DND-41 (cell line): ENCODE measurements at regions not wholly inside any gene's neighbourhood (a gene's known extent, or its start where the extent isn't known, plus 50 kb on each side); places are given as distances from the start of the nearest gene placed in this dataset.

Experiments
- ATAC-seq: fragments of 200-7000 bp; cut with Tn5 transposase; 3 replicates; pipeline ENCODE4 v1.9.1; 2021; ENCODE audit warnings: low read depth; ENCODE audit not compliant: insufficient read depth
- DNase-seq: peaks from one replicate; pipeline ENCODE4 v3.0.0-alpha.2; 2020
- H2AFZ ChIP-seq: 2 replicates; pipeline ENCODE4 v1.6.0; 2012; ENCODE audit warnings: low read depth, low read length
- H3K27ac ChIP-seq: 2 replicates; pipeline ENCODE4 v1.5.1; 2012; ENCODE audit warnings: low read length, inconsistent platforms
- H3K27me3 ChIP-seq: fragments of 200-600 bp; sonication (generic); 2 replicates; pipeline ENCODE4 v1.6.0; 2012; ENCODE audit warnings: low read length, mild to moderate bottlenecking, inconsistent platforms; ENCODE audit not compliant: insufficient read depth, poor library complexity
- H3K36me3 ChIP-seq: 2 replicates; pipeline ENCODE4 v1.5.1; 2012; ENCODE audit warnings: low read length, inconsistent platforms; ENCODE audit not compliant: insufficient read depth
- H3K4me1 ChIP-seq: 2 replicates; pipeline ENCODE4 v1.5.1; 2012; ENCODE audit warnings: mild to moderate bottlenecking, low read length; ENCODE audit not compliant: insufficient read depth
- H3K4me2 ChIP-seq: 2 replicates; pipeline ENCODE4 v1.6.0; 2012; ENCODE audit warnings: mild to moderate bottlenecking, moderate library complexity, low read length, inconsistent platforms; ENCODE audit not compliant: insufficient read depth
- H3K4me3 ChIP-seq, 2 experiments: fragments of 200-600 bp in 1 of 2; shearing (Covaris generic) in 1 of 2; 2 replicates each; pipeline ENCODE4 v1.5.1; 2012 to 2016; ENCODE audit warnings: inconsistent platforms in 2 of 2, low read length in 2 of 2, mild to moderate bottlenecking in 2 of 2, low read depth in 1 of 2, moderate library complexity in 1 of 2
- H3K79me2 ChIP-seq: 2 replicates; pipeline ENCODE4 v1.6.0; 2012; ENCODE audit warnings: low read length, inconsistent platforms; ENCODE audit not compliant: insufficient read depth
- H3K9ac ChIP-seq: 2 replicates; pipeline ENCODE4 v1.6.0; 2012; ENCODE audit warnings: low read depth, mild to moderate bottlenecking, inconsistent platforms, low read length, moderate library complexity
- H3K9me3 ChIP-seq: 2 replicates; pipeline ENCODE4 v1.5.1; 2012; ENCODE audit warnings: low read length, moderate library complexity, mild to moderate bottlenecking, inconsistent platforms; ENCODE audit not compliant: insufficient read depth, severe bottlenecking
- H4K20me1 ChIP-seq: 2 replicates; pipeline ENCODE4 v1.6.0; 2012; ENCODE audit warnings: low read length; ENCODE audit not compliant: insufficient read depth
- CTCF ChIP-seq: IDR thresholded peaks from 2 replicates; pipeline ENCODE4 v1.5.1; 2012; ENCODE audit warnings: borderline replicate concordance, low read length, moderate library complexity, mild to moderate bottlenecking; ENCODE audit not compliant: poor library complexity, severe bottlenecking; ENCODE audit errors: extremely low read depth
- EZH2 ChIP-seq: IDR thresholded peaks from 3 replicates; pipeline ENCODE4 v1.6.1; 2012; ENCODE audit warnings: borderline replicate concordance, low read depth, mild to moderate bottlenecking, moderate library complexity, low read length, inconsistent platforms; ENCODE audit not compliant: severe bottlenecking

GRCh38 chr9:30250872-30251271 is 2133.6 kb upstream of the ACO1 start:
- no peak for DNase-seq
- Histone ChIP-seq H3K27ac (no peak overlapping the region), H3K36me3 (no peaks in the 10 kb centered on the region), H3K9me3 (no peaks in the 10 kb centered on the region), H3K79me2 (no peaks in the 10 kb centered on the region), H3K4me1 (no peaks in the 10 kb centered on the region), H2AFZ (no peak overlapping the region), H3K27me3 (no peaks in the 10 kb centered on the region), H3K9ac (no peak overlapping the region), H3K4me2 (no peak overlapping the region), H3K4me3 (no peak overlapping the region), H4K20me1 (no peaks in the 10 kb centered on the region)
- no peak for ATAC-seq
- TF ChIP-seq CTCF (no peak), EZH2 (no peak)

- Histone ChIP-seq H2AFZ (no peak overlapping the region), H3K9ac (no peak overlapping the region), H3K27me3 (no peaks in the 10 kb centered on the region), H3K36me3 (no peaks in the 10 kb centered on the region), H3K4me1 (no peaks in the 10 kb centered on the region), H3K4me3 (no peak overlapping the region), H3K79me2 (no peaks in the 10 kb centered on the region), H3K4me2 (no peak overlapping the region), H4K20me1 (no peaks in the 10 kb centered on the region), H3K9me3 (no peaks in the 10 kb centered on the region), H3K27ac (no peak overlapping the region)
- DNase-seq (no peak), ATAC-seq (no peak)
- TF ChIP-seq CTCF (no peak), EZH2 (no peak)
Measured at GRCh38 chr9:30258094-30258493, 2126.3 kb upstream of the ACO1 start.

GRCh38 chr9:30280229-30280900 is 2104.1 kb upstream of the ACO1 start:
- Histone ChIP-seq H3K4me1 (no peaks in the 10 kb centered on the region), H3K4me3 (no peak overlapping the region), H3K9ac (no peak overlapping the region), H3K9me3 (no peaks in the 10 kb centered on the region), H3K79me2 (no peaks in the 10 kb centered on the region), H2AFZ (no peak overlapping the region), H3K27ac (no peak overlapping the region), H3K4me2 (no peak overlapping the region), H3K27me3 (no peaks in the 10 kb centered on the region), H3K36me3 (no peaks in the 10 kb centered on the region), H4K20me1 (no peaks in the 10 kb centered on the region)
- DNase-seq (no peak), ATAC-seq (no peak)
- TF ChIP-seq EZH2 (no peak), CTCF (no peak)
